ENCODE measurements at regions not wholly inside any gene's neighbourhood (a gene's known extent, or its start where the extent isn't known, plus 50 kb on each side); places are given as distances from the start of the nearest gene placed in this dataset.

DNA sequence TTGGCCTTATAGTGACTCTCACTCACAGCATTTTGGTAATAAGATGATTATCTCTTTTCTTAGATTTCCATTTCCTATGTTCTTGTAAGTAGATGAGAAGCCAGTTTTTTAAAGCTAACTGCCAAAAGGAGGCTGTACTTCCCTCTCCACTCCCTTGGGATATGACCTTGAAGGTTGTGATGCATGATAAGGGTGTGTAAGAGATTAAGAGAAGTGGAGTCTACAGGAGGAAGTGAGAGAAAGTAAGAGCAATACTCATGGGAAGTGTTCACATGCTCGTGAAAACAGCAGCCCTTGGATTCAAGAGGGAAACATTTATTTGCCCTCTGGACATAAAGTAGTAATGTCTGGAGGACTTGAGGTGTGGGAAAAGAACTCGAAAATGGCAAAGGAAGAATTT is 171.5 kb downstream of the EVA1A start:
- no peaks in the 10 kb centered on the region for H3K9me2 ChIP-seq (replicated peaks; ENCODE audit: control insufficient read depth, low read length)
- no peaks in the 10 kb centered on the region for H3K4me1 ChIP-seq (ENCODE audit: control insufficient read depth, low read length)
- no peaks in the 10 kb centered on the region for H3K79me2 ChIP-seq (ENCODE audit: control insufficient read depth, low read length)
- H3F3A ChIP-seq (ENCODE audit: control insufficient read depth, insufficient read depth), result no peaks in the 10 kb centered on the region
- H3K4me3 ChIP-seq (ENCODE audit: low read length), result no peak overlapping the region
- TF ChIP-seq, protein P1, sequence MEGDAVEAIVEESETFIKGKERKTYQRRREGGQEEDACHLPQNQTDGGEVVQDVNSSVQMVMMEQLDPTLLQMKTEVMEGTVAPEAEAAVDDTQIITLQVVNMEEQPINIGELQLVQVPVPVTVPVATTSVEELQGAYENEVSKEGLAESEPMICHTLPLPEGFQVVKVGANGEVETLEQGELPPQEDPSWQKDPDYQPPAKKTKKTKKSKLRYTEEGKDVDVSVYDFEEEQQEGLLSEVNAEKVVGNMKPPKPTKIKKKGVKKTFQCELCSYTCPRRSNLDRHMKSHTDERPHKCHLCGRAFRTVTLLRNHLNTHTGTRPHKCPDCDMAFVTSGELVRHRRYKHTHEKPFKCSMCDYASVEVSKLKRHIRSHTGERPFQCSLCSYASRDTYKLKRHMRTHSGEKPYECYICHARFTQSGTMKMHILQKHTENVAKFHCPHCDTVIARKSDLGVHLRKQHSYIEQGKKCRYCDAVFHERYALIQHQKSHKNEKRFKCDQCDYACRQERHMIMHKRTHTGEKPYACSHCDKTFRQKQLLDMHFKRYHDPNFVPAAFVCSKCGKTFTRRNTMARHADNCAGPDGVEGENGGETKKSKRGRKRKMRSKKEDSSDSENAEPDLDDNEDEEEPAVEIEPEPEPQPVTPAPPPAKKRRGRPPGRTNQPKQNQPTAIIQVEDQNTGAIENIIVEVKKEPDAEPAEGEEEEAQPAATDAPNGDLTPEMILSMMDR (IDR thresholded peaks at IDR 0.05; ENCODE audit: low read depth, low read length, poor library complexity, severe bottlenecking), result no peak
- no peak for TF ChIP-seq EZH2phosphoT487 (IDR thresholded peaks at IDR 0.05; ENCODE audit: borderline replicate concordance, low read length)
- H3K27me3 ChIP-seq (ENCODE audit: control insufficient read depth, low read length), result no peaks in the 10 kb centered on the region
- no peaks in the 10 kb centered on the region for H3K36me3 ChIP-seq (ENCODE audit: control insufficient read depth, low read length)
- H3K27ac ChIP-seq (ENCODE audit: low read depth, low read length), result no peak overlapping the region
- H3K9me3 ChIP-seq (ENCODE audit: control insufficient read depth, insufficient read depth, low read length), result no peaks in the 10 kb centered on the region
- no peak overlapping the region for H3K4me2 ChIP-seq (ENCODE audit: low read length)
- no peaks in the 10 kb centered on the region for H4K20me1 ChIP-seq (ENCODE audit: control insufficient read depth, insufficient read depth, low read depth, low read length)

DNA sequence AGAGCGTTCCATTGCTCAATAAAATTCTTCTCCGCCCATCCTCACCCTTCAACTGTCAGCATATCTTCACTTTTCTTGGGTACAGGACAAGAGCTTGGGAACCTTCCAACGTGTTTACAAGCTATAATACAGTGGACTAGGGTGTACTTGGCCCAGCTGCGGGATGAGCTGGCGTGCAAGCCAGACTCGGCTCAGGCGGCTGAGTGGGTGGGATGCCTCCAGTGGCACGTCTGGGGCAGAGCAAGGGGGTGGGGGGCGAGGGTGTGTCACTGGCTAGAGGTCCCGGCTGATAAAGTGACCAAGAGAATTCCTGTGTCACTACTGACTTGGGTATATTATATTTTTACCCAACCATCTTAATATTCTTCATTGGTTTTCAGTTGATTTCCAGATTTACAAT is 179.7 kb downstream of the EVA1A start:
- no peaks in the 10 kb centered on the region for H3K36me3 ChIP-seq (ENCODE audit: control insufficient read depth, low read length)
- H3K4me1 ChIP-seq (ENCODE audit: control insufficient read depth, low read length), result no peaks in the 10 kb centered on the region
- no peak overlapping the region for H3K4me3 ChIP-seq (ENCODE audit: low read length)
- no peaks in the 10 kb centered on the region for H3K27me3 ChIP-seq (ENCODE audit: control insufficient read depth, low read length)
- H4K20me1 ChIP-seq (ENCODE audit: control insufficient read depth, insufficient read depth, low read depth, low read length), result no peaks in the 10 kb centered on the region
- TF ChIP-seq EZH2phosphoT487 (IDR thresholded peaks at IDR 0.05; ENCODE audit: borderline replicate concordance, low read length), result no peak
- TF ChIP-seq, protein P1 (IDR thresholded peaks at IDR 0.05; ENCODE audit: low read depth, low read length, poor library complexity, severe bottlenecking), result no peak
- no peaks in the 10 kb centered on the region for H3K79me2 ChIP-seq (ENCODE audit: control insufficient read depth, low read length)
- no peak overlapping the region for H3K27ac ChIP-seq (ENCODE audit: low read depth, low read length)
- no peak overlapping the region for H3K4me2 ChIP-seq (ENCODE audit: low read length)
- H3K9me2 ChIP-seq (replicated peaks; ENCODE audit: control insufficient read depth, low read length), result no peaks in the 10 kb centered on the region
- no peaks in the 10 kb centered on the region for H3F3A ChIP-seq (ENCODE audit: control insufficient read depth, insufficient read depth)
- H3K9me3 ChIP-seq (ENCODE audit: control insufficient read depth, insufficient read depth, low read length), result no peaks in the 10 kb centered on the region

DNA sequence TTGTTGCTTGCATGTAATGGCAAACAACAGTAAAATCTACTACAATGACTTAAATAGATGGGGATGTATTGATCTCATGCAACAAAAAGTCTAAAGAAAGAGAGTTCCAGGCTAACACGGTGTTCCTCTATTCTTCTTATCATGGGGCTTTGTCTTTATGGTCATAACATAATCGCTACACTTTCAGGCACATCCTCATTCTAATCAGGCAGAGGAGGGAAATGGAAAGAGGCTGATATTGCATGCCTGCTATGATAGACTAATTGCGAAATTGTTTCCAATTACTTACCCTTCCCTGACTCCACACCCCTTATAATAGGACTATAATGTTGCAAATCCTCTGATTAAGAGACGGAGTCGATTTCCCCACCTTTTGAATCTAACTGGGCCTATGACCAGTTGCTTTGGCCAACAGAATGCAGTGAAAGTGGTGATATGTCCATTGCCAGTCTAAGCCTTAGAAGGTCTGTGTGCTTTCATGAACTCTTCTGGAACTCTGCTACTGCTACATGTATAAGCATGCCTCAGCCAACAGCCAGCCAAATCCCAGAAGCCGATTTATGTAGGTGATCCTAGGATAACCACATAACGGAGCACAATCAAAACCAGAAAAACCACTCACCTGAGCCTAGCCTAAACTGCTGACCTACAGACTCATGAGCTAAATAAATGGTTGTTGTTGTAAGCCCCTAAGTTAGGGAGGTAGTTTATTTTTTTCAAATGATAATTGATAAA is 180.3 kb upstream of the TACR1 start:
- Histone ChIP-seq H3K27ac (ENCODE audit: low read depth, low read length) (no peak overlapping the region), H3K4me2 (ENCODE audit: low read length) (no peak overlapping the region), H4K20me1 (ENCODE audit: control insufficient read depth, insufficient read depth, low read depth, low read length) (no peaks in the 10 kb centered on the region), H3K79me2 (ENCODE audit: control insufficient read depth, low read length) (no peaks in the 10 kb centered on the region), H3K27me3 (ENCODE audit: control insufficient read depth, low read length) (no peaks in the 10 kb centered on the region), H3K9me3 (ENCODE audit: control insufficient read depth, insufficient read depth, low read length) (no peaks in the 10 kb centered on the region), H3K4me3 (ENCODE audit: low read length) (no peak overlapping the region), H3K4me1 (ENCODE audit: control insufficient read depth, low read length) (no peaks in the 10 kb centered on the region), H3K36me3 (ENCODE audit: control insufficient read depth, low read length) (no peaks in the 10 kb centered on the region), H3F3A (ENCODE audit: control insufficient read depth, insufficient read depth) (no peaks in the 10 kb centered on the region), H3K9me2 (replicated peaks; ENCODE audit: control insufficient read depth, low read length) (no peaks in the 10 kb centered on the region)
- TF ChIP-seq EZH2phosphoT487 (IDR thresholded peaks at IDR 0.05; ENCODE audit: borderline replicate concordance, low read length), result no peak
- TF ChIP-seq, protein P1 (IDR thresholded peaks at IDR 0.05; ENCODE audit: low read depth, low read length, poor library complexity, severe bottlenecking), result no peak
